ENCODE measurements at regions not wholly inside any gene's neighbourhood (a gene's known extent, or its start where the extent isn't known, plus 50 kb on each side); places are given as distances from the start of the nearest gene placed in this dataset.

DNA sequence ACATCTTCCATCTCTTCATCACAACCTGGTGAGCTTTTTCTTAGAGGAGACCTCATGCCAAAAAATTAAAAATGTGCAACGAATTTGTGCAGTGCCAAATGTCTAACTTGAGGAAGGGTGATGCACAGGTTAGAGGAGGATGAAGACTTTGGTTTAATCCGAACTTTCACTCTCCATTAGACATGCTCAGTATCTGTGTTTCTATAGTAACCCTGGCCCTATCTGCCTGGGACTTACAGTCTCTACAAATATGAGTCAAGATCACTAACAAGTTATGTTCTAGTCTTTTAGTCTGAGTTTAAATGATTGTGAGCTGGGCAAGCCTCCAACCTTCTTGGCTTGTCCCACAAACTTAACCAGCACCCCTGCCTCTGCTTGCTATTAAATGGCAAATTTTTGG lies 377.0 kb downstream of the BMP2 start:
- H3K4me1 Mint-ChIP-seq: no peaks in the 10 kb centered on the region
- no peak overlapping the region for H3K4me3 ChIP-seq
- H3K4me1 ChIP-seq (ENCODE audit: insufficient read depth): no peaks in the 10 kb centered on the region
- TF ChIP-seq CREB1 (CRISPR knock-in tag; IDR thresholded peaks at IDR 0.05; ENCODE audit: low read depth): no peak
- no peak for TF ChIP-seq ZNF331 (CRISPR knock-in tag; IDR thresholded peaks at IDR 0.05; ENCODE audit: low read depth)
- TF ChIP-seq, protein P1, sequence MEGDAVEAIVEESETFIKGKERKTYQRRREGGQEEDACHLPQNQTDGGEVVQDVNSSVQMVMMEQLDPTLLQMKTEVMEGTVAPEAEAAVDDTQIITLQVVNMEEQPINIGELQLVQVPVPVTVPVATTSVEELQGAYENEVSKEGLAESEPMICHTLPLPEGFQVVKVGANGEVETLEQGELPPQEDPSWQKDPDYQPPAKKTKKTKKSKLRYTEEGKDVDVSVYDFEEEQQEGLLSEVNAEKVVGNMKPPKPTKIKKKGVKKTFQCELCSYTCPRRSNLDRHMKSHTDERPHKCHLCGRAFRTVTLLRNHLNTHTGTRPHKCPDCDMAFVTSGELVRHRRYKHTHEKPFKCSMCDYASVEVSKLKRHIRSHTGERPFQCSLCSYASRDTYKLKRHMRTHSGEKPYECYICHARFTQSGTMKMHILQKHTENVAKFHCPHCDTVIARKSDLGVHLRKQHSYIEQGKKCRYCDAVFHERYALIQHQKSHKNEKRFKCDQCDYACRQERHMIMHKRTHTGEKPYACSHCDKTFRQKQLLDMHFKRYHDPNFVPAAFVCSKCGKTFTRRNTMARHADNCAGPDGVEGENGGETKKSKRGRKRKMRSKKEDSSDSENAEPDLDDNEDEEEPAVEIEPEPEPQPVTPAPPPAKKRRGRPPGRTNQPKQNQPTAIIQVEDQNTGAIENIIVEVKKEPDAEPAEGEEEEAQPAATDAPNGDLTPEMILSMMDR (conservative IDR thresholded peaks at IDR 0.05; ENCODE audit: low read depth in 2 of 2): no peak
- no peak for TF ChIP-seq ZNF114 (CRISPR knock-in tag; IDR thresholded peaks at IDR 0.05)
- H3K4me3 Mint-ChIP-seq: no peak overlapping the region
- no peaks in the 10 kb centered on the region for H3K27me3 Mint-ChIP-seq (ENCODE audit: insufficient read depth, low read depth, poor library complexity)
- no peak overlapping the region for H3K27ac ChIP-seq (ENCODE audit: low read depth)
- H3K79me2 ChIP-seq (replicated peaks; ENCODE audit: insufficient read depth): no peaks in the 10 kb centered on the region
- H2AFZ ChIP-seq: no peak overlapping the region
- H3K9me3 Mint-ChIP-seq: no peaks in the 10 kb centered on the region
- no peak overlapping the region for H3K4me2 ChIP-seq
- peaks cover 9% of the 10 kb centered on the region; the same call in 1 of the 2 replicates for H3K9me2 ChIP-seq (ENCODE audit: insufficient read depth)
- no peaks in the 10 kb centered on the region for H3F3A ChIP-seq (replicated peaks; ENCODE audit: low read depth)
- ATAC-seq: no peak
- H3K27me3 ChIP-seq (ENCODE audit: insufficient read depth): no peaks in the 10 kb centered on the region
- no peaks in the 10 kb centered on the region for H4K20me1 ChIP-seq (replicated peaks; ENCODE audit: insufficient read depth)
- H3K36me3 ChIP-seq (ENCODE audit: insufficient read depth): no peaks in the 10 kb centered on the region
- no peak overlapping the region for H3K27ac Mint-ChIP-seq
- DNase-seq (ENCODE audit: low spot score): no peak
- H3K36me3 Mint-ChIP-seq (ENCODE audit: low read depth): no peaks in the 10 kb centered on the region

DNA sequence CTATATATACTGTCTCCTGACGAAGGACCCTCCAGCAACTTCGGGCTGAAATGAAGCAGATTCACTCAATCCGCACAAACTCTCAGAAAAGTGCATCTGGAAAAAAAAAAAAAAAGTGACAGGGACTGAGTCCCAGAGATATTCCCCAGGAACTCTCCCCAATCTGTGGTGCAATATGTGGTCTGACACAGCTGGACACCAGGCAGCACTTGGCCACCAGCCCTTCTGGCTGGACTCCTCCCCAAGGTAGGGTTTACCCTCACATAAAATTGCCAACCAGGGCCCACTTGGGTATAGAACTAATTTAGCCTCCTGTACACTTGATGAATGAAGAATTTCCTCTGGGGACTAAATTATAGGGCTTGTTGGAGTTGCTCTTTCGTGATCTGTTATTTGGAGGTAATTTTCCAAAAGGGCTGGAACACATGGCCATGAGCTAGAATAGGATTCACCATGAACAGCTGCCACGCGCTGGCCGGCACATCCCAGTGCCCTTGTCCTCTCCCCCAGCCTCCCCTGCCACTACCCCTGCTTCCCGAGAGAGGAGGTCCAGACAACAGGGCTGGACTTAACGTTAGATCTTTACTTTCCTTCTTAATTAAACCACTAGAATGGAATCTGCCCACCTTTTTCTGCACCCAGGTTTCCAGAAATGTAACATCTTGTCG lies 379.2 kb downstream of the BMP2 start:
- Histone ChIP-seq H3K4me3 (no peak overlapping the region), H3K4me2 (no peak overlapping the region), H3K36me3 (ENCODE audit: insufficient read depth) (no peaks in the 10 kb centered on the region), H3K4me1 (ENCODE audit: insufficient read depth) (no peaks in the 10 kb centered on the region), H3K27me3 (ENCODE audit: insufficient read depth) (no peaks in the 10 kb centered on the region), H4K20me1 (replicated peaks; ENCODE audit: insufficient read depth) (no peaks in the 10 kb centered on the region), H3K9me2 (ENCODE audit: insufficient read depth) (peaks cover 9% of the 10 kb centered on the region), H2AFZ (no peak overlapping the region), H3K27ac (ENCODE audit: low read depth) (no peak overlapping the region), H3F3A (replicated peaks; ENCODE audit: low read depth) (no peaks in the 10 kb centered on the region), H3K79me2 (replicated peaks; ENCODE audit: insufficient read depth) (no peaks in the 10 kb centered on the region)
- Mint-ChIP-seq H3K36me3 (ENCODE audit: low read depth) (no peaks in the 10 kb centered on the region), H3K9me3 (no peaks in the 10 kb centered on the region), H3K4me1 (no peaks in the 10 kb centered on the region), H3K27ac (no peak overlapping the region), H3K4me3 (no peak overlapping the region), H3K27me3 (ENCODE audit: insufficient read depth, low read depth, poor library complexity) (no peaks in the 10 kb centered on the region)
- no peak for ATAC-seq
- DNase-seq (ENCODE audit: low spot score): no peak
- TF ChIP-seq JUNB (IDR thresholded peaks at IDR 0.05; ENCODE audit: unreplicated experiment) (no peak), EZH2 (IDR thresholded peaks at IDR 0.05; ENCODE audit: low read depth, unreplicated experiment) (no peak), EZH2phosphoT487 (IDR thresholded peaks at IDR 0.05; ENCODE audit: unreplicated experiment) (no peak), POLR2AphosphoS5 (IDR thresholded peaks at IDR 0.05; ENCODE audit: low read depth) (no peak), ZNF114 (CRISPR knock-in tag; IDR thresholded peaks at IDR 0.05) (no peak), NANOG (IDR thresholded peaks at IDR 0.05; ENCODE audit: borderline replicate concordance) (no peak), CREB1 (CRISPR knock-in tag; IDR thresholded peaks at IDR 0.05; ENCODE audit: low read depth) (no peak), ZNF331 (CRISPR knock-in tag; IDR thresholded peaks at IDR 0.05; ENCODE audit: low read depth) (no peak)
- TF ChIP-seq, protein P2, sequence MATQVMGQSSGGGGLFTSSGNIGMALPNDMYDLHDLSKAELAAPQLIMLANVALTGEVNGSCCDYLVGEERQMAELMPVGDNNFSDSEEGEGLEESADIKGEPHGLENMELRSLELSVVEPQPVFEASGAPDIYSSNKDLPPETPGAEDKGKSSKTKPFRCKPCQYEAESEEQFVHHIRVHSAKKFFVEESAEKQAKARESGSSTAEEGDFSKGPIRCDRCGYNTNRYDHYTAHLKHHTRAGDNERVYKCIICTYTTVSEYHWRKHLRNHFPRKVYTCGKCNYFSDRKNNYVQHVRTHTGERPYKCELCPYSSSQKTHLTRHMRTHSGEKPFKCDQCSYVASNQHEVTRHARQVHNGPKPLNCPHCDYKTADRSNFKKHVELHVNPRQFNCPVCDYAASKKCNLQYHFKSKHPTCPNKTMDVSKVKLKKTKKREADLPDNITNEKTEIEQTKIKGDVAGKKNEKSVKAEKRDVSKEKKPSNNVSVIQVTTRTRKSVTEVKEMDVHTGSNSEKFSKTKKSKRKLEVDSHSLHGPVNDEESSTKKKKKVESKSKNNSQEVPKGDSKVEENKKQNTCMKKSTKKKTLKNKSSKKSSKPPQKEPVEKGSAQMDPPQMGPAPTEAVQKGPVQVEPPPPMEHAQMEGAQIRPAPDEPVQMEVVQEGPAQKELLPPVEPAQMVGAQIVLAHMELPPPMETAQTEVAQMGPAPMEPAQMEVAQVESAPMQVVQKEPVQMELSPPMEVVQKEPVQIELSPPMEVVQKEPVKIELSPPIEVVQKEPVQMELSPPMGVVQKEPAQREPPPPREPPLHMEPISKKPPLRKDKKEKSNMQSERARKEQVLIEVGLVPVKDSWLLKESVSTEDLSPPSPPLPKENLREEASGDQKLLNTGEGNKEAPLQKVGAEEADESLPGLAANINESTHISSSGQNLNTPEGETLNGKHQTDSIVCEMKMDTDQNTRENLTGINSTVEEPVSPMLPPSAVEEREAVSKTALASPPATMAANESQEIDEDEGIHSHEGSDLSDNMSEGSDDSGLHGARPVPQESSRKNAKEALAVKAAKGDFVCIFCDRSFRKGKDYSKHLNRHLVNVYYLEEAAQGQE (IDR thresholded peaks at IDR 0.05; ENCODE audit: unreplicated experiment): no peak
- TF ChIP-seq, protein P3, sequence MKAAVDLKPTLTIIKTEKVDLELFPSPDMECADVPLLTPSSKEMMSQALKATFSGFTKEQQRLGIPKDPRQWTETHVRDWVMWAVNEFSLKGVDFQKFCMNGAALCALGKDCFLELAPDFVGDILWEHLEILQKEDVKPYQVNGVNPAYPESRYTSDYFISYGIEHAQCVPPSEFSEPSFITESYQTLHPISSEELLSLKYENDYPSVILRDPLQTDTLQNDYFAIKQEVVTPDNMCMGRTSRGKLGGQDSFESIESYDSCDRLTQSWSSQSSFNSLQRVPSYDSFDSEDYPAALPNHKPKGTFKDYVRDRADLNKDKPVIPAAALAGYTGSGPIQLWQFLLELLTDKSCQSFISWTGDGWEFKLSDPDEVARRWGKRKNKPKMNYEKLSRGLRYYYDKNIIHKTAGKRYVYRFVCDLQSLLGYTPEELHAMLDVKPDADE (IDR thresholded peaks at IDR 0.05): no peak
- TF ChIP-seq, protein P1 (conservative IDR thresholded peaks at IDR 0.05; ENCODE audit: low read depth in 2 of 2): no peak

All from GM23338 (cell line).